ENCODE measurements at regions not wholly inside any gene's neighbourhood (a gene's known extent, or its start where the extent isn't known, plus 50 kb on each side); places are given as distances from the start of the nearest gene placed in this dataset.

DNA sequence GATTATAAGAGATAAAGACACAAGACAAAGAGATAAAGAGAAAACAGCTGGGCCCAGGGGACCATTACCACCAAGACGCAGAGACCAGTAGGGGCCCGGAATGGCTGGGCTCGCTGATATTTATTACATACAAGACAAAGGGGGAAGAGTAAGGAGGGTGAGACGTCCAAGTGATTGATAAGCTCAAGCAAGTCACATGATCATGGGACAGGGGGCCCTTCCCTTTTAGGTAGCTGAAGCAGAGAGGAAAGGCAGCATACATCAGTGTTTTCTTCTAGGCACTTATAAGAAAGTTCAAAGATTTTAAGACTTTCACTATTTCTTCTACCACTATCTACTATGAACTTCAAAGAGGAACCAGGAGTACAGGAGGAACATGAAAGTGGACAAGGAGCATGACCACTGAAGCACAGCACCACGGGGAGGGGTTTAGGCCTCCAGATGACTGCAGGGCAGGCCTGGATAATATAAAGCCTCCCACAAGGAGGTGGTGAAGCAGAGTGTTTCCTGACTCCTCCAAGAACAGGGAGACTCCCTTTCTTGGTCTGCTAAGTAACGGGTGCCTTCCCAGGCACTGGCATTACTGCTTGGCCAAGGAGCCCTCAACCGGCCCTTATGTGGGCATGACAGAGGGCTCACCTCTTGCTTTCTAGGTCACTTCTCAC lies 63.9 kb upstream of the ARL4D start:
- no peak overlapping the region for H3K4me3 ChIP-seq (ENCODE audit: low read depth, low read length)
- DNase-seq (ENCODE audit: low read depth, low spot score), result no peak
- TF ChIP-seq, protein P1, sequence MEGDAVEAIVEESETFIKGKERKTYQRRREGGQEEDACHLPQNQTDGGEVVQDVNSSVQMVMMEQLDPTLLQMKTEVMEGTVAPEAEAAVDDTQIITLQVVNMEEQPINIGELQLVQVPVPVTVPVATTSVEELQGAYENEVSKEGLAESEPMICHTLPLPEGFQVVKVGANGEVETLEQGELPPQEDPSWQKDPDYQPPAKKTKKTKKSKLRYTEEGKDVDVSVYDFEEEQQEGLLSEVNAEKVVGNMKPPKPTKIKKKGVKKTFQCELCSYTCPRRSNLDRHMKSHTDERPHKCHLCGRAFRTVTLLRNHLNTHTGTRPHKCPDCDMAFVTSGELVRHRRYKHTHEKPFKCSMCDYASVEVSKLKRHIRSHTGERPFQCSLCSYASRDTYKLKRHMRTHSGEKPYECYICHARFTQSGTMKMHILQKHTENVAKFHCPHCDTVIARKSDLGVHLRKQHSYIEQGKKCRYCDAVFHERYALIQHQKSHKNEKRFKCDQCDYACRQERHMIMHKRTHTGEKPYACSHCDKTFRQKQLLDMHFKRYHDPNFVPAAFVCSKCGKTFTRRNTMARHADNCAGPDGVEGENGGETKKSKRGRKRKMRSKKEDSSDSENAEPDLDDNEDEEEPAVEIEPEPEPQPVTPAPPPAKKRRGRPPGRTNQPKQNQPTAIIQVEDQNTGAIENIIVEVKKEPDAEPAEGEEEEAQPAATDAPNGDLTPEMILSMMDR (IDR thresholded peaks at IDR 0.05; ENCODE audit: low read depth, low read length), result no peak
- in situ Hi-C loops (cut with HindIII; ENCODE audit: low sequenced_read_pairs), result no loop called here

DNA sequence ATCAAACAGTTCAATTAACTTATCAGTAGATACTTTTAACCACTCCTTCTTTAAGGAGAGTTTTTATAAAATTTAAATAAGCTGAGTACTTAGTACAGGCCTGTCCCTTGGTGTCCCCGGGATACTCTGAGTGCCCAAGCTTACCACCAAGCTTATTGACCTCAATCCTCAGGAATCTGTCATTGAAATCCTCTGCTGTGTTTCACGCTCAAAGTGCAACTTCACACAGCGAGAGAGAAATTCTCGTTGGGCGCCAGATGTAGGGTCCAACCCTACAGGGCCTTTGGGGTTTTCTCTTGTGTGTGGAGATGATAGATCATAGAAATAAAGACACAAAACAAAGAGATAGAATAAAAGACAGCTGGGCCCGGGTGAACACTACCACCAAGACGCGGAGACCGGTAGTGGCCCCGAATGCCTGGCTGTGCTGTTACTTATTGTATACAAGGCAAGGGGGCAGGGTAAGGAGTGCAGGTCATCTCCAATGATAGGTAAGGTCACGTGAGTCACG lies 65.3 kb upstream of the ARL4D start:
- in situ Hi-C loops (cut with HindIII; ENCODE audit: low sequenced_read_pairs), result no loop called here
- TF ChIP-seq, protein P1 (IDR thresholded peaks at IDR 0.05; ENCODE audit: low read depth, low read length), result no peak
- H3K4me3 ChIP-seq (ENCODE audit: low read depth, low read length), result no peak overlapping the region
- no peak for DNase-seq (ENCODE audit: low read depth, low spot score)

DNA sequence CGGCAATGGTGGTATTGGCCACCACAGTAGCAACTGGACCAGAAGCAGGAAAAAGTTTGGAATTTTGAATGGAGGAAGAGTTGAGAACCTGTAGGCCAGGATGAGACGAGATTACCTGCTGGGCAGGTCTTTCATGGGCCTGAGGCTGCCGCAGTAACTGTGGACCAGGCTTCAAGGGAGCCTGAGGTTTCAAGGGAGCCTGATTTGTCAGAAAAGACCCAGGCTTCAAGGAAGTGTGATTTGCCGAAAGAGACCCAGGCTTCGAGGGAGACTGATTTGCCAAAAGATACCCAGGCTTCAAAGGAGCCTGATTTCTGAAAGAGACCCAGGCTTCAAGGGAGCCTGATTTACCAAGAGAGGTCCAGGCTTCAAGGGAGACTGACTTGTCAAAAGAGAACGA lies 66.6 kb upstream of the ARL4D start:
- TF ChIP-seq, protein P1 (IDR thresholded peaks at IDR 0.05; ENCODE audit: low read depth, low read length), result no peak
- no peak overlapping the region for H3K4me3 ChIP-seq (ENCODE audit: low read depth, low read length)
- DNase-seq (ENCODE audit: low read depth, low spot score), result no peak
- in situ Hi-C loops (cut with HindIII; ENCODE audit: low sequenced_read_pairs), result no loop called here

DNA sequence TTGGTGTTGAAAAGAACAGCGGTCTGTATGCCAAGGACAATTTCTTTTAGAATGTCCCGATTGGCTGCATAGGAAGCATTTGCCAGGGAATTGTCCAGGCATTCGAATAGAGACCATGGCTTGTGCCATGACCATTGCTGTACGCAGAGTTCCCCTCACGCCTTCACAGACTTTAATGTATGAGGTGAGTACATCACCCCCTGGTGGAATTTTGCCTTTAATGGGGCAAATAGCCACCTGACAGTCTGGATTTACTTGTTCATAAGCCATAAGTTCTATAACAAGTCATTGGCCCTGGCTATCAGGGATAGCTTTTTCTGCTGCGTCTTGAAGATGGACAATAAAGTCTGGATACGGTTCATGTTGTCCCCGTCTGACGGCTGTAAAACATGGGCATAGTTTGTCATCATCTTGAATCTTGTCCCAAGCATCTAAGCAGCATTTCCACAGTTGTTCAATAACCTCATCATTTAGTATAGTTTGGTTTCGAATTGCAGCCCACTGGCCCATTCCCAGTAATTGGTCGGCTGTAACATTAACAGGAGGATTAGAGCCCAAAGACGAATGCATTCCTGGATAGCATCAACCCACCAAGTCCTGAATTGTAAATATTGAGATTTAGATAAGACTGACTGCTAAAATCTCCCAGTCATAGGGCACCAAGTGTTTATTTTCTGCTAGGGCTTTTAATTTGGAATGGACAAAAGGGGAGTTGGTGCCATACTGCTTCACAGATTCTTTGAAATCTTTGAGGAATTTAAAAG lies 67.7 kb upstream of the ARL4D start:
- TF ChIP-seq, protein P1 (IDR thresholded peaks at IDR 0.05; ENCODE audit: low read depth, low read length), result no peak
- DNase-seq (ENCODE audit: low read depth, low spot score), result no peak
- in situ Hi-C loops (cut with HindIII; ENCODE audit: low sequenced_read_pairs), result no loop called here
- H3K4me3 ChIP-seq (ENCODE audit: low read depth, low read length), result no peak overlapping the region

DNA sequence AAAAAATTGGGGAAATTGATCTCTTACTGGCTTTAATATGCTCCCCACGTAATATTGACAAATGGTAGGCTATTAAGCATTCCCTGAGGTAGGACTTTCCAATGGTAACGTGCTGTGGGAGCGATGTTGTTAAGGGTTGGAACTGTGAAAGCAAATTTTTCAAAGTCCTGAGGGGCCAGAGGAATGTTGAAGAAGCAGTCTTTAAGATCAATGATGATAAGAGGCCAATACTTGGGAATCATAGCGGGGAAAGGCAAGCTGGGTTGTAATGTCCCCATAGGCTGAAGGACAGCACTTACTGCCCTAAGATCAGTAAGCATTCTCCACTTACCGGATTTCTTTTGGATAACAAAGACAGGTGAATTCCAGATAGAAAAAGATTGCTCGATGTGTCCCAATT lies 69.6 kb upstream of the ARL4D start:
- DNase-seq (ENCODE audit: low read depth, low spot score), result no peak
- H3K4me3 ChIP-seq (ENCODE audit: low read depth, low read length), result no peak overlapping the region
- TF ChIP-seq, protein P1 (IDR thresholded peaks at IDR 0.05; ENCODE audit: low read depth, low read length), result no peak
- in situ Hi-C loops (cut with HindIII; ENCODE audit: low sequenced_read_pairs), result no loop called here

DNA sequence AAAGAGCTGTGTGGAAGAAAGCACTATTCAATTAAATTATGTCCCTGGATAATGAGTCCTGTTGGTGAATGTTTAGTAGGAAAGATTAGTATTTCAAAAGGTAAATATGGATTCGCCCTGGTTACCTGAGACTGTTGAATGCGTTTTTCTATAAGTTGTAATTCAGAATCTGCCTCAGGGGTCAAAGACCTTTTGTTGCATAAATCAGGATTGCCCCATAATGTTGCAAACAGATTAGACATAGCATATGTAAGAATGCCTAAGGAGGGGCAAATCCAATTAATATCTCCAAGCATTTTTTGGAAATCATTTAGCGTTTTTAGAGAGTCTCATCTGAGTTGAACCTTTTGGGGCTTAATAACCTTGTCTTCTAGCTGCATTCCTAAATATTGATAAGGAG lies 70.1 kb upstream of the ARL4D start:
- TF ChIP-seq, protein P1 (IDR thresholded peaks at IDR 0.05; ENCODE audit: low read depth, low read length), result no peak
- in situ Hi-C loops (cut with HindIII; ENCODE audit: low sequenced_read_pairs), result no loop called here
- H3K4me3 ChIP-seq (ENCODE audit: low read depth, low read length), result no peak overlapping the region
- DNase-seq (ENCODE audit: low read depth, low spot score), result no peak
